GM13976 (cell line): ENCODE measurements at regions not wholly inside any gene's neighbourhood (a gene's known extent, or its start where the extent isn't known, plus 50 kb on each side); places are given as distances from the start of the nearest gene placed in this dataset.

ENCODE experiments used
- DNase-seq: peaks from one replicate; pipeline ENCODE4 v3.0.0; 2012; ENCODE audit warnings: low spot score
- in situ Hi-C: fragments of 300-500 bp; cut with MboI; formaldehyde crosslinking; loops from one replicate; pipeline ENCODE4 v1.12.0; 2022; ENCODE audit warnings: low sequenced_read_pairs, mixed read lengths, inconsistent platforms; ENCODE audit not compliant: unreplicated experiment
- TF ChIP-seq, protein P1 (sequence below): IDR thresholded peaks from 2 replicates; pipeline ENCODE4 v1.5.1; 2012; ENCODE audit warnings: borderline replicate concordance, mild to moderate bottlenecking; ENCODE audit not compliant: insufficient read depth; ENCODE audit errors: extremely low read depth, missing control alignments, control extremely low read depth

DNA sequence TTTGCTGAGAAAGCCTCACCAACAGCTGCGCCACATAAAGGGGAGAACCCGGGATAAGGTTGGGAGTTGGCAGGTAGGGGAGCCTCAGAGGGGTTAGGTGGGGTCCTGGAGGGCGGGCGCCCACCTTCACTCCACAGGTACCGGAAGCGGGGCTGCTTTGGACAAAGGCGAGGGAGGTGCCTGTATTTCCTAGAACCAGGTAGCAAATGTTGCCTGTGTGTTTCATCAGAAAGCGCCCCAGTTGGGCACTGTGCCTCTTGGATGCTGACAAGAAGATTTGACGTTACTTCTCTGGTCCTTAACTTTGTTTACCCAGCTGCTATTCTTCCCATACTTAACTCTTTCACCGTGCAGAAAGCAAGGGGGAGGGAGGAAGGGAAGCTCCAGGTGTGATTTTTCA lies 278.9 kb downstream of the ZNF536 start:
- in situ Hi-C loops = loop anchor here (25.0 kb wide), 2 partner anchors 789 to 889 kb away; no protein-coding TSS in a partner anchor
- TF ChIP-seq, protein P1, sequence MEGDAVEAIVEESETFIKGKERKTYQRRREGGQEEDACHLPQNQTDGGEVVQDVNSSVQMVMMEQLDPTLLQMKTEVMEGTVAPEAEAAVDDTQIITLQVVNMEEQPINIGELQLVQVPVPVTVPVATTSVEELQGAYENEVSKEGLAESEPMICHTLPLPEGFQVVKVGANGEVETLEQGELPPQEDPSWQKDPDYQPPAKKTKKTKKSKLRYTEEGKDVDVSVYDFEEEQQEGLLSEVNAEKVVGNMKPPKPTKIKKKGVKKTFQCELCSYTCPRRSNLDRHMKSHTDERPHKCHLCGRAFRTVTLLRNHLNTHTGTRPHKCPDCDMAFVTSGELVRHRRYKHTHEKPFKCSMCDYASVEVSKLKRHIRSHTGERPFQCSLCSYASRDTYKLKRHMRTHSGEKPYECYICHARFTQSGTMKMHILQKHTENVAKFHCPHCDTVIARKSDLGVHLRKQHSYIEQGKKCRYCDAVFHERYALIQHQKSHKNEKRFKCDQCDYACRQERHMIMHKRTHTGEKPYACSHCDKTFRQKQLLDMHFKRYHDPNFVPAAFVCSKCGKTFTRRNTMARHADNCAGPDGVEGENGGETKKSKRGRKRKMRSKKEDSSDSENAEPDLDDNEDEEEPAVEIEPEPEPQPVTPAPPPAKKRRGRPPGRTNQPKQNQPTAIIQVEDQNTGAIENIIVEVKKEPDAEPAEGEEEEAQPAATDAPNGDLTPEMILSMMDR = no peak
- DNase-seq = no peak

DNA sequence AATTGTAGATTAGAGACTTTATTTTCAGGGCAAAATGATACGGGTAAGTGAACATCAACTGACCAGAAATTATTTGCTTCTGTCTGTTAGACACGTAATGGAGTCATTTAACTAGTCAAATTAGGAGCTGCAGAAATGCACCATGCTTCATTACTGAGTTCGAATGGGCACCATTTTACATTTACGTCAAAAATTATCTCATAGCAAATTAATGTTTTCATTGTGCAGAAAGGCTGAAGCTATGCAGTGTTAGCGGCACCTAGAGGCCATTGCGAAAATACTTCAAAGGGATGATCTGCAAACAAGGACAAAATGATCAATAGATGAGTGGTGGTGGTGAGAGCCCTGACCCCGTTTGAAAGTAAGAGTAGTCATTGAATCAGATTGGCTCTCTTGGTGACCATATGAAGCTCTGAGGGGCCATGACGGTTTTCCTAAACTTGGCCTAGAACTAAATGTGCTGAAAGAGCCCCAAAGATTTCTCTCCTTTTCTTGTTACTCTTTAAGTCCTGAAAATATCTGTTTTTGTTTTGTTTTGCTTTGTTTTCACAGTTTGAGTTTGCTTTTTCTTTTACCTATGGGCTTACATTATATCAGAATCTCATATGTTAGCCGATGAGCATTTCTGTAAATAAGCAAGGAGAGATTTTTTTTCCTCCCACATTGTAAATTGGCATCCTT lies 277.9 kb downstream of the ZNF536 start:
- peak; percentile 74 for DNase-seq
- TF ChIP-seq, protein P1 = peak; percentile 66
- in situ Hi-C loops = loop anchor here (25.0 kb wide), 2 partner anchors 788 to 888 kb away; no protein-coding TSS in a partner anchor

DNA sequence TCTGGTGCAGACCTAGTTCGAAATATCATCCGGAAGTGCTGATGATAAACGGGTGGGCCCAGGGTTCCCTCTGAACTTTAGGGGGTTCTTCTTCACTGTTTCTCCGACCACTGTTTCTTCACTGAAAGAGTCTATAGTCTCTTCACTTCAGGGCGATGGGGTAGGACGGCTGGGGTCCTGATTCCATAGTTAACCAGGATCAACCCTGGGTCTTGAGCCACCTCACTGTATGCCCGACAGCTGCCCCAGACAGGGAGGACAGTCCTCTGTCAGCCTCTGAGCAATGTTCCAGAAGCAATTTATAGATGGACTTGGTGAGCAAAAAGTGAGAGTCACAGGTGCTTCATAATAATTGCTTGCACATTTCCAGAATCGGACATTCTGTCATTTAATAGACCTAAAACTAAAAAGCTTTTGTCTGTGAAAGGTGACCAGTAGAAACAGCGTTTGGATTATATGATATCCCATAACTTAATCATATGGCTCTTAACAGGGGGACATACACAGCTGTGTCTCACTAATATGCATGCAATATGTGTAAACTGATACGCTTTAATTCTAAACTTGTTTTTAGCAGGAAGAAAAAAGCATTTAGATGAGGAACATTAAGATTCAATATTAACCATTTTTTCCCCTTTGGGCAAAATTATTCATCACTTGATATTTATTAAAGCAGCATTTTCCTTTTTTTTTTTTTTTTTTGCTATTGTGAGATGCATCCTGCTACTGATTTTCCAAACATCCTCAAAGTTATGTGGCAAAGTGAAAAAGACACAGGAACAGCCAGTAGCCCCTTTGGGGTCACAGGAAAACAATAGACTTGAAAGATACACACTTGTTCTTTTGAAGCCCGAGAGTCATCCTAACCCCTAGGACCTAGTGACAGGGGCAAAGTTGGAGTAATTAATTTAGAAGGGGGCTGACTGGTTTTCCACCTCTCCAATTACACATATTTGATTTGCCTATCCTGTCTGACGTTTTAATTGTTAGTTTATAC lies 277.0 kb downstream of the ZNF536 start:
- in situ Hi-C loops = no loop called here
- DNase-seq = no peak
- TF ChIP-seq, protein P1 = no peak

DNA sequence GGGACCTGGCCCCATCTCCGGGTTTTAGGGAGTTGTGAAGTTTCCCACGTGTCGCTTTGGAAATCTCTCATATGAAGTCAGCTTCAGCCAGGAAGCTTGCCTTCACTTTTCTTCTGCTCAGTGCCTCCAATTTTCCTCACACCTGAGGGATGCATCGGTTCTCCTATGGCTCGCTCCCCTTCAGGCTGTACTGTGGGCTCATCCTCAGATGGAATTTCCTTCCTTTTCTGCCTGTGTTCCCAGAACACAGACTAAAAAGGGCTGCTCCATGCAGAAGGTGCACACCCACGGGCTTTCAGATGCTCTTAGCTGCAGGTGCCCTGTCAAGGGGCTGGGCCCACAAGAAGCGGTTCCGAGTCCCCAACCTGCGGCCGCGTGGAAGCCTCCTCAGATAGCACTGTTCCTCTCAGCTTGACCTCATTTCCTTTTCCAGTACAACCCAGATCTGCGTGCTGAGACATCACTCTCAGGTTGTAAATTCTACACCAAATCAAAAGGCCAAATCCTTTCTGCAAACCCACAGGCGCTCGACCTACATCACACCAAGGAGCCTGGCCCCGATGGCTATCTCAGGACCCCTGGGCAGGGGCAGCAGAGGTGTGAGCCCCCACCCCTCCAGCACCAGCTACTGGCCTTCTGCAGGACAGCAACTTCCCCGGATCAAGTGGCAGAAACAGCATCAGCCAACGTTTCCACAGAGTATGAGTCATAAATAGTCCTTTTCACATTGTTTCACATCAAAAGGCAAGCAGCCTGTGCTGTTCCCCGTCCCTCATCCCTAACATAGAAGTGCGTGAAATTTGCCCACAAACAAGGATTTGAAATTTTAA lies 275.9 kb downstream of the ZNF536 start:
- no peak for DNase-seq

DNA sequence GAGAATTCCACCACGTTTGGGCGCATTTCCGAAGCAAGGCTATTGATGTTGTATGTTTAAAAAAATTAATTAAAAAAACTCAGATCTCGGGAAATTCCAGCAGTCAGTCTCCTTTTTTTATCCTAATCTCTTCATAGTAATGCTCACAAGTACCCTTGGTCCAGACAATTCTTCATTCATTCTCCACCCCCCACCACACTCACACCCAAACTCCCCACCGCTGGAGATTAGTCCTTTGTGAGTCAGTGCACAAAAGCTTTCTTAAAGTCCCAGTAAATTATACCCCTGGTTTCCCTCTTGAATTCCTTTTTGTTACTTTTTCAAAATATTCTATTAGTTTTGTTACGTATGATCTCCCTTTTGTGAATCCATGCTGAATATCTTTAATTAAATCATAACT lies 274.6 kb downstream of the ZNF536 start:
- DNase-seq = no peak
- in situ Hi-C loops = no loop called here
- TF ChIP-seq, protein P1 = no peak

More for the DNA sequence above, 275.9 kb downstream of the ZNF536 start:
- TF ChIP-seq, protein P1 = no peak
- in situ Hi-C loops = no loop called here
